Esophagus (tissue), 2 donors: ENCODE measurements at regions not wholly inside any gene's neighbourhood (a gene's known extent, or its start where the extent isn't known, plus 50 kb on each side); places are given as distances from the start of the nearest gene placed in this dataset.
A peak's percentile ranks its signal among the peaks of the same experiment; 100 is the strongest.

Experiments used
- H3K27ac ChIP-seq, 2 donors: one replicate each; pipeline ENCODE4 v1.5.1; 2013; ENCODE audit warnings: low read depth in 2 of 2, mild to moderate bottlenecking in 2 of 2, inconsistent platforms in 1 of 2, low read length in 1 of 2, moderate library complexity in 1 of 2
- H3K27me3 ChIP-seq, 2 donors: one replicate each; pipeline ENCODE4 v1.6.1; 2013; ENCODE audit warnings: low read length in 2 of 2, control low read depth in 1 of 2, mild to moderate bottlenecking in 1 of 2; ENCODE audit not compliant: insufficient read depth in 2 of 2, control insufficient read depth in 1 of 2
- H3K36me3 ChIP-seq, 2 donors: one replicate each; pipeline ENCODE4 v1.6.1; 2013; ENCODE audit warnings: low read length in 1 of 2; ENCODE audit not compliant: control insufficient read depth in 2 of 2, insufficient read depth in 2 of 2
- H3K4me1 ChIP-seq, 2 donors: one replicate each; pipeline ENCODE4 v1.6.1; 2013; ENCODE audit warnings: low read length in 1 of 2; ENCODE audit not compliant: control insufficient read depth in 2 of 2, insufficient read depth in 2 of 2
- H3K4me3 ChIP-seq, 2 donors: one replicate each; pipeline ENCODE4 v1.5.1; 2013; ENCODE audit warnings: low read length in 2 of 2, mild to moderate bottlenecking in 2 of 2, low read depth in 1 of 2, moderate library complexity in 1 of 2
- H3K9me3 ChIP-seq, 2 donors: one replicate each; pipeline ENCODE4 v1.6.1; 2013; ENCODE audit warnings: mild to moderate bottlenecking in 2 of 2, low read depth in 1 of 2, low read length in 1 of 2, moderate library complexity in 1 of 2; ENCODE audit not compliant: control insufficient read depth in 2 of 2, insufficient read depth in 1 of 2
- WGBS, 2 donors: extraction: QIAGEN DNeasy Blood & Tissue Kit; methylation state at CpG; one replicate each; pipeline ENCODE4 v1.1.7; 2013; 5-methylcytosine and 5-hydroxymethylcytosine counted together
- donor health status: healthy with polysubstance abuse.
- donor health status: Bipolar disorder and iron deficiency.

DNA sequence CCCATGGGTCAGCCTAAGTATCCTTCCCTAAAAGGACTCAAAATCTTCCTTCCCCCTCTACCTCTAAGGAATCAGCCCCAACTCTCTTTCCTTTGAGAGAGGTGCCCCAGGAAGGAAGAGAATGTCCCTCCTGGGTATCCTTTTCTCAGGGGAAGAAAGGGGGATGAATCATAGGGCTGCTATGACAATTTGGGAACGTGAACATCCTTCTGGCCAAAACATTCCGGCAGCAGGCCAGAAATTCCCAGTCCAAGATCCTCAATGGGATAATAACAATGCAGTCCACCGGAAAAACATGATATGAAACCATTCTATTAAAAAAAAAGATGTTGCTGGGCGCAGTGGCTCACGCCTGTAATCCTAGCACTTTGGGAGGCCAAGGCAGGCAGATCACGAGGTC is 50.8 kb upstream of the CACNA2D3 start:
- H3K4me3 ChIP-seq, result no peak overlapping the region
- no peak overlapping the region for H3K27ac ChIP-seq
- no peaks in the 10 kb centered on the region for H3K36me3 ChIP-seq
- H3K4me1 ChIP-seq, result peaks cover 2 to 7% of the 10 kb centered on the region in 2 donors
- 80 to 82% methylated on average over 6 of the region's 6 CpGs for WGBS, 2 donors
- no peaks in the 10 kb centered on the region for H3K27me3 ChIP-seq
- H3K9me3 ChIP-seq, result peaks cover 5 to 8% of the 10 kb centered on the region in 2 donors

DNA sequence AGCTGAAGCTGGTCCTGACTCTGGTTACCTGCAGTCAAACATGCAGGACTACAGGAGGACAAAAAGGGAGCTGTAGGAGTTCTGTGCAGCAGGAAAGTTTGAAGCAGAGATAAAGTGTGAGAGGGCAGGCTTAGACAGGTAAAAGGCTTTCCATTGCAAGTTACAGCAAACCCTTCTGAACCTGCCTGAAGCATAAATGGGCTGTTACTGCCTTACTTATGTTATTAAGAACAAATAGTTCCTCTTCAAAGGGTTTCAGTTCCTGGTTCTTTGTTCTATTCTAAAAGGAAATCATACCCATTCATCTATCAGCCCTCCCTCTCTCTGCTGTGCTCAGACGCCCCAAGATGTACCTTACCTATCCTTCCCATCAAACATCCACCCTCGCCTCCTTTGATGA is 52.4 kb upstream of the CACNA2D3 start:
- H3K4me3 ChIP-seq, result no peak overlapping the region
- H3K4me1 ChIP-seq, result peaks cover 8 to 17% of the 10 kb centered on the region in 2 donors
- peak overlapping the region; percentile 48 to 90 for H3K27ac ChIP-seq
- WGBS, 2 donors, result 52 to 80% methylated on average over 2 of the region's 2 CpGs
- H3K27me3 ChIP-seq, result no peaks in the 10 kb centered on the region
- no peaks in the 10 kb centered on the region for H3K36me3 ChIP-seq
- H3K9me3 ChIP-seq, result peaks cover 5 to 8% of the 10 kb centered on the region in 2 donors

GRCh38 chr3:54067055-54067698 is 55.2 kb upstream of the CACNA2D3 start:
- H3K4me3 ChIP-seq, result no peak overlapping the region
- H3K4me1 ChIP-seq, result peaks cover 8 to 17% of the 10 kb centered on the region in 2 donors
- 40 to 44% methylated on average over 8 of the region's 8 CpGs for WGBS, 2 donors
- peaks cover 5 to 8% of the 10 kb centered on the region in 2 donors for H3K9me3 ChIP-seq
- no peaks in the 10 kb centered on the region for H3K36me3 ChIP-seq
- no peaks in the 10 kb centered on the region for H3K27me3 ChIP-seq
- peak overlapping the region; percentile 71 to 80 for H3K27ac ChIP-seq

- Histone ChIP-seq H3K9me3 (peaks cover 5 to 8% of the 10 kb centered on the region in 2 donors), H3K4me1 (peaks cover 8 to 17% of the 10 kb centered on the region in 2 donors), H3K4me3 (no peak overlapping the region), H3K36me3 (no peaks in the 10 kb centered on the region), H3K27ac (peak overlapping the region; percentile 47 to 71), H3K27me3 (no peaks in the 10 kb centered on the region)
- WGBS, 2 donors, result 82 to 91% methylated on average over 3 of the region's 3 CpGs
Measured at GRCh38 chr3:54066253-54066652, 56.1 kb upstream of the CACNA2D3 start.

DNA sequence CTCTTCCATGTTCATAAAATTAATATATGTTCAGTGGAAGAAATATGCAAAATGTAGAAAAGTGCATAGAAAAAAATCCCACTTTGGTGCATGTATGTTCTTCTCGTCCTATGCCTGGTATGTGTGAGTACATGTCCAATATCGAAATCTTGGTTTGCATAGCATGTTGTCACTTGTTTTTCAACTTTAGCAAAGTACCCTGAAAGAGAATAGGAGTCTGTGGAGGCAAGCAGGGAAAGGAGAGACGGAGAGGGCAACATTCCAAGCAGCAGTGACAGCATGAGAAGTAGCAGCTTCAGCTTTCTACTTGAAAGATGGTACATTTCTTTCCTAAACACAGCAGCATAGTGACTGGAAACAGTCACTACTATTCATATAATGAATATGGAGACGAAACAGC is 56.8 kb upstream of the CACNA2D3 start:
- WGBS, 2 donors, result 34 to 42% methylated on average over 4 of the region's 4 CpGs
- no peak overlapping the region for H3K27ac ChIP-seq
- H3K4me3 ChIP-seq, result no peak overlapping the region
- H3K4me1 ChIP-seq, result peaks cover 8 to 17% of the 10 kb centered on the region in 2 donors
- H3K9me3 ChIP-seq, result peaks cover 3 to 5% of the 10 kb centered on the region in 2 donors
- H3K27me3 ChIP-seq, result no peaks in the 10 kb centered on the region
- no peaks in the 10 kb centered on the region for H3K36me3 ChIP-seq

DNA sequence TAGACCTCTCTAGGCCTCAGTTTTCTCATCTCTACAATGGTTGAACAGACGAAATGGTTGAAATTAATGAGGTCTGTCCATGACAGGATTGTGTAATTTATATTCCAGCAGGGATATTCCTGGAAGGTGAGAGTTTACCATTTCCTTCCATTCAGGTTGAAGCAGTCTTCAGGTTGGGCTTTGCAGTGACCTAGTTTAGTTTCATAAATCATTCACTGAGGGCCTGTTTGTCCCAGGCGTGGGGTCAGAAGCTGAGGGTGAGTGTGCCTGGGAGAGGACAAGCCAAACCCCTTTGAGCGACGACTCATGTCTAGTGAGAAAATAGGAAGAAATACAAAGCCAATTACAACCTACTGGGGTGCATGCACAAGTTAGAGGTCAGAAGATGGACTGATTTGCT is 57.2 kb upstream of the CACNA2D3 start:
- peaks cover 8 to 17% of the 10 kb centered on the region in 2 donors for H3K4me1 ChIP-seq
- no peaks in the 10 kb centered on the region for H3K27me3 ChIP-seq
- peaks cover 0 to under 1% of the 10 kb centered on the region in 2 donors for H3K9me3 ChIP-seq
- WGBS, 2 donors, result 60% methylated on average over 4 of the region's 4 CpGs
- H3K27ac ChIP-seq, result no peak overlapping the region
- H3K4me3 ChIP-seq, result no peak overlapping the region
- no peaks in the 10 kb centered on the region for H3K36me3 ChIP-seq

GRCh38 chr3:54064486-54064885 is 57.9 kb upstream of the CACNA2D3 start:
- WGBS, 2 donors, result 71 to 76% methylated on average over 8 of the region's 8 CpGs

DNA sequence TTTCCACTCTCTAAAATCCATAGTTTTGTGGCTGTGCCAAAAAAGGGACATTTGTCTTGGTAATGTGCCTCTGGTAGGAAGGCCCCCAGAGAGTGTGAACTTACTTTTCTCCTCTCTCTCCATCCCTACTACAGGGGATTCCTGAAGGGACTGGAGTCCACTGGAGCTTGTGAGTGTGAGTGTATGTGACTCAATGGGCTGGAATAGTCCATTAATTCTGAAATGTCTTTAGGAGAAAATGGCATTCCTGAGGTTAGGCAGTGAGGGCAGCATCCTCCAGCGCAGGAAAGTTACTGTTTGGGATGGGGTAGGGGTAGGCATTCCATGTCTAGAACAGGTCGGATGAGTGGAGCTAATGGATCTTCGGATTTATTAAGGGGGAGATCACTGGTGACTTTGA is 59.8 kb upstream of the CACNA2D3 start:
- 87 to 91% methylated on average over 3 of the region's 3 CpGs for WGBS, 2 donors
- peaks cover 5 to 12% of the 10 kb centered on the region in 2 donors for H3K4me1 ChIP-seq
- no peak overlapping the region for H3K4me3 ChIP-seq
- no peaks in the 10 kb centered on the region for H3K36me3 ChIP-seq
- no peaks in the 10 kb centered on the region for H3K9me3 ChIP-seq
- no peak overlapping the region for H3K27ac ChIP-seq
- no peaks in the 10 kb centered on the region for H3K27me3 ChIP-seq

More at GRCh38 chr3:54064486-54064885, 57.9 kb upstream of the CACNA2D3 start:
- Histone ChIP-seq H3K9me3 (no peaks in the 10 kb centered on the region), H3K4me1 (peaks cover 5 to 15% of the 10 kb centered on the region in 2 donors), H3K36me3 (no peaks in the 10 kb centered on the region), H3K4me3 (no peak overlapping the region), H3K27ac (no peak overlapping the region), H3K27me3 (no peaks in the 10 kb centered on the region)

DNA sequence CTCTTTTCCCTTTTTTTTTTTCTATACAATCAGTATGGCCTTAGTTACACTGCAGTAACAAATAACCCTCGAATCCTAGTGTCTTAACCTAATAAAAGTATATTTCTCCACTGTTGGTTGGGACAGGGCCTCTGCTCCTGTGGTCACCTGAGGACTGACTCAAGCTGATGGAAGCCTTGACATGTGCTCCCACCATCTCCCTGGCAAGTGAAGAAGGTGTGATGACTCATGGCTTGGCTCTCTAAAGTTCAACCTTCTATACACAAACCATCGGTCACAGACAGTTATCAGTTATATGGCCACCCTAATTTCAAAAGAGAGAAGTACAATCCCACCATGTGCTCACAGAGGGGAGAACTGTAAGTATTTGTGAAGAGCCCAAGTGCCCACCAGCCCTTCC is 65.8 kb upstream of the CACNA2D3 start:
- Histone ChIP-seq H3K27ac (no peak overlapping the region), H3K4me1 (no peaks in the 10 kb centered on the region), H3K4me3 (no peak overlapping the region), H3K27me3 (no peaks in the 10 kb centered on the region), H3K36me3 (no peaks in the 10 kb centered on the region), H3K9me3 (no peaks in the 10 kb centered on the region)
- WGBS, 2 donors, result 68 to 74% methylated on average over 2 of the region's 2 CpGs

GRCh38 chr3:54053882-54054281 is 68.5 kb upstream of the CACNA2D3 start:
- Histone ChIP-seq H3K4me3 (no peak overlapping the region), H3K36me3 (no peaks in the 10 kb centered on the region), H3K9me3 (no peaks in the 10 kb centered on the region), H3K27me3 (no peaks in the 10 kb centered on the region), H3K4me1 (no peaks in the 10 kb centered on the region), H3K27ac (no peak overlapping the region)
- 77 to 83% methylated on average over 4 of the region's 4 CpGs for WGBS, 2 donors
